GM12872 (cell line): ENCODE measurements at regions not wholly inside any gene's neighbourhood (a gene's known extent, or its start where the extent isn't known, plus 50 kb on each side); places are given as distances from the start of the nearest gene placed in this dataset.

Experiments
- CTCF ChIP-seq: IDR thresholded peaks from 3 replicates; pipeline ENCODE4 v1.5.1; 2011; ENCODE audit warnings: low read depth, mild to moderate bottlenecking, low read length, moderate library complexity; ENCODE audit not compliant: insufficient read depth

- no peak for TF ChIP-seq CTCF
These were observed 1542.8 kb downstream of the KCNT2 start for GRCh38 chr1:195065437-195065836.

GRCh38 chr1:195064358-195064757 lies 1543.9 kb downstream of the KCNT2 start:
- no peak for TF ChIP-seq CTCF

- no peak for TF ChIP-seq CTCF
These were observed 1554.0 kb downstream of the KCNT2 start for GRCh38 chr1:195054217-195054687.

- no peak for TF ChIP-seq CTCF
These were observed 1554.8 kb downstream of the KCNT2 start for GRCh38 chr1:195053478-195053877.

- no peak for TF ChIP-seq CTCF
These were observed 1560.5 kb downstream of the KCNT2 start for GRCh38 chr1:195047772-195048171.

GRCh38 chr1:195045072-195045471 lies 1563.2 kb downstream of the KCNT2 start:
- no peak for TF ChIP-seq CTCF

- TF ChIP-seq CTCF = no peak
These were observed 1577.4 kb downstream of the KCNT2 start for GRCh38 chr1:195030793-195031192.

- TF ChIP-seq CTCF = no peak
These were observed 1581.4 kb downstream of the KCNT2 start for GRCh38 chr1:195026792-195027191.
